HG03175 (cell line): ENCODE measurements at regions not wholly inside any gene's neighbourhood (a gene's known extent, or its start where the extent isn't known, plus 50 kb on each side); places are given as distances from the start of the nearest gene placed in this dataset.
"Not testable (repeated sequence)": the region's sequence is repeated elsewhere in the genome, so short reads cannot be mapped to it uniquely, and the experiment has no call there.

Experiments used
- ATAC-seq: cut with Tn5 transposase; IDR thresholded peaks from one replicate; pipeline ENCODE4 v1.9.1; 2021; ENCODE audit warnings: mild to moderate bottlenecking, moderate library complexity; ENCODE audit not compliant: unreplicated experiment

GRCh38 chr6:73929405-73929804 is 233.4 kb downstream of the CD109 start:
- ATAC-seq: no peak

- ATAC-seq: no peak
Measured at GRCh38 chr6:73927421-73927820, 231.4 kb downstream of the CD109 start.

- ATAC-seq: not testable (repeated sequence)
Measured at GRCh38 chr6:73925703-73926102, 229.7 kb downstream of the CD109 start.

GRCh38 chr6:73923905-73924485 is 228.0 kb downstream of the CD109 start:
- no peak for ATAC-seq

GRCh38 chr6:73903155-73903554 is 207.2 kb downstream of the CD109 start:
- ATAC-seq: no peak

- no peak for ATAC-seq
Measured at GRCh38 chr6:73901986-73902385, 206.0 kb downstream of the CD109 start.

- ATAC-seq: no peak
Measured at GRCh38 chr6:73901311-73901710, 205.3 kb downstream of the CD109 start.

- ATAC-seq: no peak
Measured at GRCh38 chr6:73898599-73898998, 202.6 kb downstream of the CD109 start.

- no peak for ATAC-seq
Measured at GRCh38 chr6:73893696-73894095, 197.7 kb downstream of the CD109 start.

- ATAC-seq: no peak
Measured at GRCh38 chr6:73888050-73888449, 192.0 kb downstream of the CD109 start.

- no peak for ATAC-seq
Measured at GRCh38 chr6:73885393-73885792, 189.4 kb downstream of the CD109 start.

- ATAC-seq: no peak
Measured at GRCh38 chr6:73884540-73884939, 188.5 kb downstream of the CD109 start.

- no peak for ATAC-seq
Measured at GRCh38 chr6:73879501-73880293, 183.7 kb downstream of the CD109 start.

GRCh38 chr6:73878403-73878802 is 182.4 kb downstream of the CD109 start:
- no peak for ATAC-seq
